ENCODE measurements at regions not wholly inside any gene's neighbourhood (a gene's known extent, or its start where the extent isn't known, plus 50 kb on each side); places are given as distances from the start of the nearest gene placed in this dataset.

DNA sequence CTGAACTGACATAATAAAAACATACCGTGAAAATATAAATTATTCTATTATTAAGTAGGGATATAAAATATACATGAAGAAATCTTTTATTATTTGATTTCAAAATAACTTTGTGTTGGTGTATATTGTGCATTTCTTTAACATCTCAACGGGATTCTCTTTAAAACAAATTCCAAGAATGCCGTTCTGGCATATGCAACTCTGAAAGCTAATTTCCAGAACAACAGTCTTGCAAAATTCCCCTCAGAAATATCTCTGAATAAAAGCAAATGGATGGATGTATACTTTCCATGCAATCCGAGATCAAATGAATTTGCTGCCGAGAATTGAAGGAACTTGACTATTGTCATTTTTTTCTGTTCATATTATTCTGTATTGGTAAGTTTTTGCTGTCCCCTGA lies 1579.8 kb downstream of the PCDH9 start:
- TF ChIP-seq, protein P1, sequence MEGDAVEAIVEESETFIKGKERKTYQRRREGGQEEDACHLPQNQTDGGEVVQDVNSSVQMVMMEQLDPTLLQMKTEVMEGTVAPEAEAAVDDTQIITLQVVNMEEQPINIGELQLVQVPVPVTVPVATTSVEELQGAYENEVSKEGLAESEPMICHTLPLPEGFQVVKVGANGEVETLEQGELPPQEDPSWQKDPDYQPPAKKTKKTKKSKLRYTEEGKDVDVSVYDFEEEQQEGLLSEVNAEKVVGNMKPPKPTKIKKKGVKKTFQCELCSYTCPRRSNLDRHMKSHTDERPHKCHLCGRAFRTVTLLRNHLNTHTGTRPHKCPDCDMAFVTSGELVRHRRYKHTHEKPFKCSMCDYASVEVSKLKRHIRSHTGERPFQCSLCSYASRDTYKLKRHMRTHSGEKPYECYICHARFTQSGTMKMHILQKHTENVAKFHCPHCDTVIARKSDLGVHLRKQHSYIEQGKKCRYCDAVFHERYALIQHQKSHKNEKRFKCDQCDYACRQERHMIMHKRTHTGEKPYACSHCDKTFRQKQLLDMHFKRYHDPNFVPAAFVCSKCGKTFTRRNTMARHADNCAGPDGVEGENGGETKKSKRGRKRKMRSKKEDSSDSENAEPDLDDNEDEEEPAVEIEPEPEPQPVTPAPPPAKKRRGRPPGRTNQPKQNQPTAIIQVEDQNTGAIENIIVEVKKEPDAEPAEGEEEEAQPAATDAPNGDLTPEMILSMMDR (IDR thresholded peaks at IDR 0.05 in 4 of 5, conservative IDR thresholded peaks at IDR 0.05 in 1 of 5) = no peak
- no peak for TF ChIP-seq POLR2A (IDR thresholded peaks at IDR 0.05)

Measured in gastrocnemius medialis (tissue), 4 donors.